NCI-H82 treated with DMSO at 0.1 percent for 48 hours (cell line): ENCODE measurements at regions not wholly inside any gene's neighbourhood (a gene's known extent, or its start where the extent isn't known, plus 50 kb on each side); places are given as distances from the start of the nearest gene placed in this dataset.
A peak's percentile ranks its signal among the peaks of the same experiment; 100 is the strongest.
"Not testable (repeated sequence)": the region's sequence is repeated elsewhere in the genome, so short reads cannot be mapped to it uniquely, and the experiment has no call there.

Experiments
- DNase-seq: peaks from one replicate; lab custom pipeline; 2025; ENCODE audit not compliant: unreplicated experiment; lab: John Stamatoyannopoulos, UW

DNA sequence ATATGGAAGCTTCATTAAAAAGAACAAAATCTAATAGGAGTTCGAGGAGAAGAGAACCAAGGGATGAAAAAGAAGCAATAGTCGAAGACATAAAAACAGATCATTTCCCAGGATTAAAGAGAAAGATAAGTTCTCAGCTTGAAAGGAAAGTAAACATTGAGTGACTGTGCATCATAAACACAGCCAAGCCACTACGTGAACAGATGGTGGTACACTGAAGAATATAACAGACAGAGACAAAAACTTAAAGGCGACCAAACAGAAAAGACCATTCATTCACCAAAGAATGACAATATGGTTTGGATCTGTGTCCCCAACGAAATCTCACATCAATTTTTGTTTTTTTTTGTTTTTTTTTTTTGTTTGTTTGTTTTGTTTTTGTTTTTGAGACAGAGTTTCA, 210.8 kb upstream of the LINGO1 start:
- no peak for DNase-seq

DNA sequence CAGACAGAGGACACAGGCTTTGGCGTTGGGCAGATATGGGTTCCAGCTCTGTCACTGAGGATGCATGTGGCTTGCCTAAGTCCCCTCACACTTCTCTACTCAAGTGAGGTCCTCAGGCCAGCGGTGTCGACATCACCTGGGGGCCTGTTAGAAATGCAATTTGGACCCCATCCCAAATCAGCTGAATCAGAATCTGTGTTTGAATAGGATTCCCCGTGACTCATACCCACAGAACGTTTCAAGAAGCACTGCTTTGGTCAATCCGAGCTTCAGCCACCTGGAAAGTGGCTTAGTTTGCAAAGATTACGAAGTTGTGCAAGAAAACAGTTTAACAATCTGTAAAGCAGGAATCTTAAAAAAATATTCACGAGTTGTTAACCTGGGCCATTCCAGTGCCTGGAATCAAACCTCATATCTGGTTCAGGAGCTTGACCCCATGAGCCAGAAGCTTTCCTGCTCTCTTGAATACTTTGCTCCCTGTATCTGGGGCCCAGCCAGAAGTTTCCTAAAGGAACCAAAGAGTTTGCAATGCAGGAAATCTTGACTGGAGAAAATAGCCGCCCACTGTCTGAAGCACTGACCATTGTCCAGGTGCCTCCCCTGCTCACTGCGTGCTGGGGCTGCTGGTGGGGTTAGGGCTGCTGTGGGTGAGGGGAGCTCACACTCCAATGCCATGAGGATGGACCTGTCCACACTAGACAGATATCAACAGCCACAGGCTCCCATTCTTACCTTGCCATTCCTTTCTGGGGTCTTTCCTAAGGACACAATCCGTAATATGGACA, 208.5 kb upstream of the LINGO1 start:
- no peak for DNase-seq

GRCh38 chr15:77839970-77840905, 207.5 kb upstream of the LINGO1 start:
- DNase-seq = no peak

GRCh38 chr15:77839456-77839855, 206.7 kb upstream of the LINGO1 start:
- no peak for DNase-seq

DNA sequence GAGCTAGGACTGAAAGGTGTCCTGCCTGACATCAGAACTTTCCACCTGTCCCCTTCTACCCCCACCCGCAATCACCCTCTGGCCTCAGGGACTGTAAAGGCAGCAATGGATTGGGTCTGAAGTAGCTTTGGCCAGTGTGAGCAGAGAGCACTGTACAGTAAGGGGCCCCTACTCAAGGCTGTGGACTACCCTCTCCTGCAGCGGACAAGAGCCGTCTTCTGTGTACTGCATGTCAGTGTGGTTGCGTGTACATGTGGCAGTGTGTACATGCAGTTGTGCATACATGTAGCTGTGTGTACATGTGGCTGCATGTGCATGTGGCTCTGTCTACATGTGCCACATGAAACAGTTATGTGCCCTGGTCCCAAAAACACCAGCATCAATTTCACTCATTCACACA, 205.9 kb upstream of the LINGO1 start:
- no peak for DNase-seq

GRCh38 chr15:77838061-77838460, 205.3 kb upstream of the LINGO1 start:
- DNase-seq = no peak

GRCh38 chr15:77837649-77838025, 204.9 kb upstream of the LINGO1 start:
- no peak for DNase-seq

DNA sequence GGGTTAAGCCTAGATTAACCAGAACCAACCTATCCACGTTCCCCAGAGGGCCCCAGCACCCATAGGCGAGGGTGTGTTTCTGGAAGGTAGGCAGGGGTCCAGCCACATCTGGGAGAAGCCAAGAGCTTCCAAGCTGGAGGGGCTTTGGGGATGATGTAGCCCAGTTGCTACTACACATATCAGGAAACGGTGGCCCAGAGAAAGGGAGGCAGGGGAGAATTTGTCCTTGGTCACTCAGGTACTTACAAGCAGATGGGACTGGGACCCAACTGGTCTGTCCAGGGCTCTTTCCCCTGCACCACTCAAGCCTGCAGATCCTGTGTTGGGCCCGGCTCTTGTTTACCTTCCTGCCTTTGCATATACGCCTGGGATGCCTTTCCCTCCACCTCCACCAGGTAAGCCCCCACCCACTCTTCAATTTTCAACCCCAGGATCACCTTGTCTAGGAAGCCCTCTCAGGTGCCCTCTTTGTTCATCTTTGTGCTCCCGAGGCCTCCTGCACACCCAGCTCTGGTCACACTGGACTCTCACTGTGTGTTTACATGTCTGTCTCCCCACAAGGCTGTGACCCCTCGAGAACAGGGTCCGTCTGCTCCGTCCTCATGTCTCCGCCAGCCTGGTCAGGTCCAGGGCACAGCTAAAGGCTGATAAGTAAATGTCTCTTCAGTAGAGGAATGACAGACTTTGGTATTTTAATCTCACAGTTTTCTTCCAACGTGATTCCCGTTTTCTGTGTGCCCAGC, 204.4 kb upstream of the LINGO1 start:
- DNase-seq = no peak

DNA sequence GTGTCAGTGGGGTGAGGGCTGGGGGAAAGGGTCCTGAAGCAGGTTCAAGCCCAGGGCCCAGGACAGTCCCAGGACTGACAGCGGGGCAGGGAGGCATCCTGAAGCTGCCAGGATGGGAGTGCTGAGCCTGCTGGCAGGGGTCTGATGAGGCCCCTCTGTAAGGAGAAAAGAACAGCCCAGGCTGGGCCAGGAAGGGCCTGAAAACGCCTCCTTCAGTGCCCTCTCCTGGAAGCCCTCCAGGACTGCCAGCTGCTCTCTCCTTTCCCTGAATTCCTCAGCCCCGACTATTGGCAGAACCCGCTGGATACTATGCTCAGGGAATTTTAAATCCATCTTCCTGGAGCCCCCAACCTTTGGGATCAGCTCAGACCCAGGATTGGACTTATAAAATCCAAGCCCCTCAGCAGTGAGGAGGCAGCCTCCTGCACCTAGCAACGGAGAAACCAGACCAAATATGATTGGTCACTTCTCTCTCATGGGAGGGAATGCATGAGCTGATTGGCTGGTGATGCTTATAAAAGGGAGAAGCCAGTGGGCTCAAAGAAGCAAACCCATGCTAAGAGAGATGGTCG, 203.5 kb upstream of the LINGO1 start:
- peak; percentile 33 for DNase-seq

- no peak for DNase-seq
Measured at GRCh38 chr15:77834276-77834990, 201.7 kb upstream of the LINGO1 start.

DNA sequence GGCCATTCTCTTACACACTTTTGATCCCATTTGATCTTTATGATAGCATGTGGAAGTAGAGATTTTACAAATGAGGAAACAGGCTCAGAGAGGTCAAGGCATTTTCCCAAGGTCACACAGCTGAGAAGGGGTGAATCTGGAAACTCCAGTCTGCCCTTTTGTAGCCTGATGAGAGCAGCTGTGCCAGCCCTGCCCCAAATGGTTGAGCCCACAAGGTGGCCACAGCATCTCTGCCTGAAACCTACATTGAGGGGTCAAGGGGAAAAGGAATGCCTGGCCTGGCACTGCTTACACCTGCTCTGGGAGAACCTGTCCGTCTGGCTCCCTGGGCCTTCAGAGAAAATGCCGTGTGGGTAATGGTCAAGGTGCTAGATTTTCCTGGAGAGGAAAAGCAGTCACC, 200.2 kb upstream of the LINGO1 start:
- no peak for DNase-seq

GRCh38 chr15:77831986-77832385, 199.3 kb upstream of the LINGO1 start:
- DNase-seq = peak; percentile 27

DNA sequence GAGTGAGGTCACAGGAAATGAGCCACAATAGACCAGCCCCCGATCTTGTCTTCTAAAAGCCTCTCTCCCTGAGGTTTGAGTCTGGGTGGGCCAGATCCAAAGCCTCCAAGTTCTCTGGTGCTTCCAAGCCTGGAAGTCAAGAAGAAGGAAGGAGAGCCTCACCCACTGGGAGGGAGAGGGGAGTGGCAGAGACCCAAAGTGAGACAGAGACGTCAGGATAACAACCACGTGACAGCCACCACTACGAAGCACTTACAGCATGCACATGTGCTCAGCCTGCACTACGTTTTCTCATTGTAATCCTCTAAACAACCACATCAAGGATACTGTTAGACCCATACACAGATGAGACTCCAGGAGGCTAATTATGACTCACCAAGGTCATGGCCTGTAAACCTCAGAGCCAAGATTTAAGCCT, 197.3 kb upstream of the LINGO1 start:
- no peak for DNase-seq

GRCh38 chr15:77829331-77829730, 196.6 kb upstream of the LINGO1 start:
- DNase-seq = not testable (repeated sequence)

- DNase-seq = no peak
Measured at GRCh38 chr15:77827860-77828259, 195.1 kb upstream of the LINGO1 start.

DNA sequence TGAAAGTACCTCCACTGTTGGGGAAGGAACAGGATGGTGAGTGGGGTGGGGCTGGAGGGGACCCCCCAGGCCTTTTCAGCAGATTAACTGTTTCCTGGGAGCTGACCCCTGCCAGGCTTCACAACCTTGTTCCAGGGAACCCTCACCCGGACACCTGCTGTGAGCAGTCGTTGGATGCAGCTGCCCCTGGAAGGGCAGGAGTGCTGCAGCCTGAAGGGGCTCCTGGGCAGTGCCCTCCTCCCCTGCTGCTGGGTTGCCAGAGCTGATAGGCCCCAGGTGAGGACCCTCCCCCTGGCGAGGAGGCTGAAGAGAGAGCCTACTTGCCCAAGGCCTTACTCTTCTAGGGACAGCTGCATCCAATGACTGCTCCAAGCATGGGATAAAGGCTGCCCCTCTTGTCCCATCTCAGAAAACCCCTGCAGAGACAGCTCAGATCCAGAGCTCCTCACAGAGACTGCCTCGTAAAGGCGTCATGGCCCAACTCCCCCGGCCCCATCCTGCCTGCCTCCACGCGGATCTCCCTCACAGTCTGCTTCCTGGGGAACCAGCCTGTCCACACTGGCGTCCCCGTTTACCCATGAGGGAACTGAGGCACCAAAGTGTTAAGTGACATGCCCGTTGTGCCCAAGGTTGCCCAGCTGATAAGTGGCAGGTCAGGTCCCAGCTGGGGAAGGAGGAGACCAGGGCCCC, 193.4 kb upstream of the LINGO1 start:
- no peak for DNase-seq

DNA sequence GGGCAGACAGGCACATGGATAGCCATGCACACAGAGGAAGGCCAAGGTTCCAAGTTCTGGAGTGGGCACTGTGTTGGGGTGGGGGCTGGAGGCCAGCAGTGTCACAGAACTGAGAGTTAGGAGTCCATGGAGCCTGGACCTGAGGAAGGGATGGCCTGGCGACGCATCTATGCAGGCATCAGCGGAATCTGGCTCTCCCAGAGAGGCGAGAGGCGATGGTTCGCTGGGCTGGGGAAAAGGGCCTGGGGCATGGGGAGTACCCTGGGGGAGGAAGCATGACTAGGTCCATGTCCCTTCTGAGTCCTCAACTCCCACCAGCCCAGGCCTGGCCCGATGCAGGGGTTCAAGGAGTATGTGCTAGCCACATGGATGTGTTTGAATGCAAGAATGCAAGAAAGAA, 192.8 kb upstream of the LINGO1 start:
- no peak for DNase-seq

- no peak for DNase-seq
Measured at GRCh38 chr15:77825252-77825542, 192.5 kb upstream of the LINGO1 start.

- DNase-seq = no peak
Measured at GRCh38 chr15:77824361-77825251, 191.9 kb upstream of the LINGO1 start.
